Adrenal gland (tissue), 5 donors: ENCODE measurements at regions not wholly inside any gene's neighbourhood (a gene's known extent, or its start where the extent isn't known, plus 50 kb on each side); places are given as distances from the start of the nearest gene placed in this dataset.

Experiments used
- POLR2A ChIP-seq, 2 donors: fragments of 450-650 bp; IDR thresholded peaks; one replicate each; pipeline ENCODE4 v1.6.1; 2017; ENCODE audit warnings: antibody characterized with exemption in 2 of 2, mild to moderate bottlenecking in 2 of 2, moderate library complexity in 1 of 2
- TF ChIP-seq, protein P1 (sequence below), 6 experiments: fragments of 450-650 bp in 4 of 6; fragments of 200-600 bp in 2 of 6; sonication (generic) in 1 of 6; IDR thresholded peaks; 1 replicate in 5 of 6; 2 replicates in 1 of 6; pipeline versions ENCODE4 v1.5.1 to v1.8.0; 2016 to 2021; ENCODE audit warnings: antibody characterized with exemption in 6 of 6, mild to moderate bottlenecking in 2 of 6, moderate library complexity in 1 of 6
- donor health status: DM: no; HTN: no; CAD: no.

DNA sequence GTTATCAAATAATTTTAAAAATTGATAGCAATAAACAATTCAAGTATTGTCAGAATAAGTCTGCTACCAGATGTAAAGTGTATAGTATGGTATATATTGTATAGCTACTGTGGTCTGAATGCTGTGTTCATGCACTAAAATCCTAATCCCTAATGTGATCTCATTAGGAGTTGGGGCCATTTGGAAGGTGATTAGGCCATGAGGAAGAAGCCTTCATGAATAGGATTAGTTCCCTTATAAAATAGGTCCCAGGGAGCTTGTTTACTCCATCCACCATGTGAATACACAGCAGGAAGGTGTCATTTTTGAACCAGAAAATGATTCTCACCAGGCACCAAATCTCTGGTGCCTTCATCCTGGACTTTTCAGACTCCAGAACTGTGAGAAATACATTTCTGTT, 363.0 kb upstream of the CNTN5 start:
- TF ChIP-seq, protein P1, sequence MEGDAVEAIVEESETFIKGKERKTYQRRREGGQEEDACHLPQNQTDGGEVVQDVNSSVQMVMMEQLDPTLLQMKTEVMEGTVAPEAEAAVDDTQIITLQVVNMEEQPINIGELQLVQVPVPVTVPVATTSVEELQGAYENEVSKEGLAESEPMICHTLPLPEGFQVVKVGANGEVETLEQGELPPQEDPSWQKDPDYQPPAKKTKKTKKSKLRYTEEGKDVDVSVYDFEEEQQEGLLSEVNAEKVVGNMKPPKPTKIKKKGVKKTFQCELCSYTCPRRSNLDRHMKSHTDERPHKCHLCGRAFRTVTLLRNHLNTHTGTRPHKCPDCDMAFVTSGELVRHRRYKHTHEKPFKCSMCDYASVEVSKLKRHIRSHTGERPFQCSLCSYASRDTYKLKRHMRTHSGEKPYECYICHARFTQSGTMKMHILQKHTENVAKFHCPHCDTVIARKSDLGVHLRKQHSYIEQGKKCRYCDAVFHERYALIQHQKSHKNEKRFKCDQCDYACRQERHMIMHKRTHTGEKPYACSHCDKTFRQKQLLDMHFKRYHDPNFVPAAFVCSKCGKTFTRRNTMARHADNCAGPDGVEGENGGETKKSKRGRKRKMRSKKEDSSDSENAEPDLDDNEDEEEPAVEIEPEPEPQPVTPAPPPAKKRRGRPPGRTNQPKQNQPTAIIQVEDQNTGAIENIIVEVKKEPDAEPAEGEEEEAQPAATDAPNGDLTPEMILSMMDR (IDR thresholded peaks at IDR 0.05): no peak
- no peak for TF ChIP-seq POLR2A (IDR thresholded peaks at IDR 0.05)
